KMS-11 (cell line): ENCODE measurements at regions not wholly inside any gene's neighbourhood (a gene's known extent, or its start where the extent isn't known, plus 50 kb on each side); places are given as distances from the start of the nearest gene placed in this dataset.

ENCODE experiments used
- H2AFZ ChIP-seq: fragments of 200-600 bp; sonication (generic); 2 replicates; pipeline ENCODE4 v1.6.1; 2016; ENCODE audit warnings: antibody characterized with exemption, mixed run types, low read depth
- H3K27ac ChIP-seq: fragments of 200-600 bp; sonication (generic); 2 replicates; pipeline ENCODE4 v1.6.1; 2016; ENCODE audit warnings: mild to moderate bottlenecking, mixed run types
- H3K27me3 ChIP-seq: fragments of 200-600 bp; sonication (generic); 2 replicates; pipeline ENCODE4 v1.6.1; 2017; ENCODE audit warnings: mild to moderate bottlenecking, low read depth, mixed run types, moderate library complexity; ENCODE audit not compliant: insufficient read depth
- H3K36me3 ChIP-seq: fragments of 200-600 bp; sonication (generic); 2 replicates; pipeline ENCODE4 v1.6.1; 2017; ENCODE audit warnings: mild to moderate bottlenecking, mixed run types; ENCODE audit not compliant: insufficient read depth
- H3K4me1 ChIP-seq: fragments of 200-600 bp; sonication (generic); 2 replicates; pipeline ENCODE4 v1.6.1; 2016; ENCODE audit warnings: mild to moderate bottlenecking, low read depth, mixed run types; ENCODE audit not compliant: poor library complexity, severe bottlenecking
- H3K4me2 ChIP-seq: fragments of 200-600 bp; sonication (generic); 2 replicates; pipeline ENCODE4 v1.7.0; 2016; ENCODE audit warnings: mild to moderate bottlenecking, mixed run types
- H3K4me3 ChIP-seq: fragments of 200-600 bp; sonication (generic); IDR thresholded peaks from 2 replicates; pipeline ENCODE4 v1.6.1; 2017; ENCODE audit warnings: low read depth, low read length, mixed read lengths; ENCODE audit not compliant: insufficient read depth
- H3K79me2 ChIP-seq: fragments of 200-600 bp; sonication (generic); 2 replicates; pipeline ENCODE4 v1.6.1; 2016; ENCODE audit warnings: low read depth, mixed run types; ENCODE audit not compliant: insufficient read depth
- H3K9ac ChIP-seq: fragments of 200-600 bp; sonication (generic); 2 replicates; pipeline ENCODE4 v1.6.1; 2016; ENCODE audit warnings: mild to moderate bottlenecking, mixed run types
- H4K20me1 ChIP-seq: fragments of 200-600 bp; sonication (generic); 2 replicates; pipeline ENCODE4 v1.6.1; 2016; ENCODE audit warnings: mild to moderate bottlenecking, mixed run types; ENCODE audit not compliant: insufficient read depth
- TF ChIP-seq, protein P1 (sequence below): fragments of 200-600 bp; sonication (generic); conservative IDR thresholded peaks from 2 replicates; pipeline ENCODE4 v1.6.1; 2017; ENCODE audit warnings: low read depth, mild to moderate bottlenecking, antibody characterized with exemption, low read length, moderate library complexity, mixed read lengths

DNA sequence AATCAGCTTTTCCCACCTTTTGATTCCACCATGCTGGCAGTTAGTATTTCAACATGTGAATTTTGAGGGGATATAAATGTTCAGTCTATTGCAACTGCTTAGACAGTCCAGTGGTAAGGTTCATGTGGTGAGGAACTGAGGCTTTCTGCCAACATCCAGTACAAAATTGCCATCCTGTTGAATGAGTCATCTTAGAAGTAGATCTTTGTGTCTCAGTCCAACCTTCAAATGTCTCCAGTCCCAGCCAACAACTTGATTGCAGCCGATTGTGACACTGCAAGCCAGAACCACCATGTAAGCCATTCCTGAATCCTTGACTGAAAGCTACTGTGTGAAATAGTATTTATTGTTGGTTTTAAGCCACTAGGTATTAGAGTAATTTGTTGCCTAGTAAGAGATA, 331.5 kb upstream of the GRIN3A start:
- H3K36me3 ChIP-seq, result no peaks in the 10 kb centered on the region
- no peaks in the 10 kb centered on the region for H3K27me3 ChIP-seq
- no peak overlapping the region for H3K4me2 ChIP-seq
- H3K4me1 ChIP-seq, result no peaks in the 10 kb centered on the region
- no peaks in the 10 kb centered on the region for H4K20me1 ChIP-seq
- no peak overlapping the region for H3K27ac ChIP-seq
- H3K9ac ChIP-seq, result no peak overlapping the region
- no peak overlapping the region for H2AFZ ChIP-seq
- TF ChIP-seq, protein P1, sequence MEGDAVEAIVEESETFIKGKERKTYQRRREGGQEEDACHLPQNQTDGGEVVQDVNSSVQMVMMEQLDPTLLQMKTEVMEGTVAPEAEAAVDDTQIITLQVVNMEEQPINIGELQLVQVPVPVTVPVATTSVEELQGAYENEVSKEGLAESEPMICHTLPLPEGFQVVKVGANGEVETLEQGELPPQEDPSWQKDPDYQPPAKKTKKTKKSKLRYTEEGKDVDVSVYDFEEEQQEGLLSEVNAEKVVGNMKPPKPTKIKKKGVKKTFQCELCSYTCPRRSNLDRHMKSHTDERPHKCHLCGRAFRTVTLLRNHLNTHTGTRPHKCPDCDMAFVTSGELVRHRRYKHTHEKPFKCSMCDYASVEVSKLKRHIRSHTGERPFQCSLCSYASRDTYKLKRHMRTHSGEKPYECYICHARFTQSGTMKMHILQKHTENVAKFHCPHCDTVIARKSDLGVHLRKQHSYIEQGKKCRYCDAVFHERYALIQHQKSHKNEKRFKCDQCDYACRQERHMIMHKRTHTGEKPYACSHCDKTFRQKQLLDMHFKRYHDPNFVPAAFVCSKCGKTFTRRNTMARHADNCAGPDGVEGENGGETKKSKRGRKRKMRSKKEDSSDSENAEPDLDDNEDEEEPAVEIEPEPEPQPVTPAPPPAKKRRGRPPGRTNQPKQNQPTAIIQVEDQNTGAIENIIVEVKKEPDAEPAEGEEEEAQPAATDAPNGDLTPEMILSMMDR, result no peak
- H3K4me3 ChIP-seq, result no peak overlapping the region
- H3K79me2 ChIP-seq, result no peaks in the 10 kb centered on the region

DNA sequence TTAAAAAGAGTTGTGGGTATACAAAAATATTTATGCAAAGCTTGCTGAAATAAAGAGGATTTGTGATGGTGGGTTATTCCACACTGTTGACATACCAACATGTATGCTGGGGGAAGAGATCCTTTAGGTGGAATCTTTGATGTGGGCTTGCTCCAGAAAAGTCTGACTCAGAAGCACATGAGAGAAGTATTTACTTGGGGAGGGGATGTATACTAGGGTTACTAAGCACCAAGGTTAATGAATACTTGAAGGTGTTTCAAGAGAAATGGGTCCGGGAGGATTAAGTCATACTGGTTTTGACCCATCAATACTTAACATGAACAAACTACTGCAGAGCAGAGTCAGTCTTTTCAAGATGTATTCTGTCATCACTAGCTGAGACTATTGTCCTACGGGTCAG, 316.4 kb upstream of the GRIN3A start:
- no peaks in the 10 kb centered on the region for H3K79me2 ChIP-seq
- no peaks in the 10 kb centered on the region for H3K27me3 ChIP-seq
- no peak overlapping the region for H3K27ac ChIP-seq
- H3K4me3 ChIP-seq, result no peak overlapping the region
- H3K36me3 ChIP-seq, result no peaks in the 10 kb centered on the region
- no peaks in the 10 kb centered on the region for H3K4me1 ChIP-seq
- TF ChIP-seq, protein P1, result no peak
- H2AFZ ChIP-seq, result no peak overlapping the region
- no peak overlapping the region for H3K9ac ChIP-seq
- no peaks in the 10 kb centered on the region for H4K20me1 ChIP-seq
- H3K4me2 ChIP-seq, result no peak overlapping the region

DNA sequence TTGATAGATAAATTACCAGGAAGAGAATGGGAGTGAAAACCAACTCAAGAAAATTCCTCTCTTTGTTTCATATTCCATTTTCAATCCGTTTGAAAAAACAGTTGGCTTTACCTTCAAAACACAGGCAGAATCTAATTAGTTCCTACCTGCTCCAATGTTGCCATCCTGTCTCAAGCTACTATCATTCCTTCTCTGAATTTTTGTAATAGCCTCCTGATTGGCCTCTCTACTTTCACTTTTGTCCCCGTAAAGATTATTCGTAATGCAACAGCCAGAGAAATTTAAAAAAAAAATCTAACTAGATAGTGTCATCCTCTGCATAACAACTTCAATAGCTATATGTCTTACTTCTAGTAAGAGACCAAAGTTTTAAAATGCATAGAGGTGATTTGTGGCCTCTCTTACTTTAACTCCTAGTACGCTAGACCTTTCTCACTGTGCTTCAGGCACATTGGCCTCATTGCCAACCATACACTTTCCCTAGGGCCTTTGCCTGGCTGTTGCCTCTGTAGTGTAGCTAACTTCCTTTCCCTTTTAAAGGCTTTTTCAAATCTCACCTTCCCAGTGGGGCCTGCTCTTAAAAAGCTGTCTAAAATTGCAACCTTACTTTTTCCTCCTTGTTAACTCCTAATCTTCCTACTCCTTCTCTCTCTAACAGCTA, 311.3 kb upstream of the GRIN3A start:
- Histone ChIP-seq H3K4me2 (no peak overlapping the region), H2AFZ (no peak overlapping the region)

DNA sequence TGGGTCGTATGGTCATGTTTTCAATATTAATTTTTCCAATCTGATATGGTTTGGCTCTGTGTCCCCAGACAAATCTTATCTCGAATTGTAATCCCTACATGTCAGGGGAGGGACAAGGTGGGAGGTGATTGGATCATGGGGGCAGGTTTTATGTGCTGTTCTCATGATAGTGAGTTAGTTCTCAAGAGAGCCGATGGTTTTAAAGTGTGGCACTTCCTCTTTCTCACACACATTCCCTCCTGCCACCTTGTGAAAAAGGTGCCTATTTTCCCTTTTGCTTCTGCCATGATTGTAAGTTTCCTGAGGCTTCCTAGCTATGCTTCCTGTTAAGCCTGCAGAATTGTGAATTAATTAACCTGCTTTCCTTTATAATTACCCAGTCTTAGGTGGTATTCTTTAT, 309.1 kb upstream of the GRIN3A start:
- Histone ChIP-seq H3K4me1 (no peaks in the 10 kb centered on the region), H3K27ac (no peak overlapping the region), H3K9ac (no peak overlapping the region), H4K20me1 (no peaks in the 10 kb centered on the region), H3K4me3 (no peak overlapping the region), H3K27me3 (no peaks in the 10 kb centered on the region), H3K79me2 (no peaks in the 10 kb centered on the region), H3K36me3 (no peaks in the 10 kb centered on the region), H2AFZ (no peak overlapping the region), H3K4me2 (no peak overlapping the region)
- TF ChIP-seq, protein P1, result no peak

More for the DNA sequence above, 311.3 kb upstream of the GRIN3A start:
- no peaks in the 10 kb centered on the region for H4K20me1 ChIP-seq
- no peaks in the 10 kb centered on the region for H3K79me2 ChIP-seq
- H3K27me3 ChIP-seq, result no peaks in the 10 kb centered on the region
- TF ChIP-seq, protein P1, result no peak
- no peak overlapping the region for H3K4me3 ChIP-seq
- H3K27ac ChIP-seq, result no peak overlapping the region
- no peaks in the 10 kb centered on the region for H3K4me1 ChIP-seq
- H3K9ac ChIP-seq, result no peak overlapping the region
- no peaks in the 10 kb centered on the region for H3K36me3 ChIP-seq
